ENCODE measurements at regions not wholly inside any gene's neighbourhood (a gene's known extent, or its start where the extent isn't known, plus 50 kb on each side); places are given as distances from the start of the nearest gene placed in this dataset.
"Not testable (repeated sequence)": the region's sequence is repeated elsewhere in the genome, so short reads cannot be mapped to it uniquely, and the experiment has no call there.

GRCh38 chr21:23982546-23982945 is 1624.7 kb downstream of the MRPL39 start:
- ATAC-seq (no peak), DNase-seq (ENCODE audit: low spot score) (no peak)
- intact Hi-C loops (cut with DNase I): no loop called here

- DNase-seq (ENCODE audit: low spot score): no peak
- ATAC-seq: no peak
- intact Hi-C loops (cut with DNase I): no loop called here
Observed at GRCh38 chr21:23977971-23978370, 1629.3 kb downstream of the MRPL39 start.

- ATAC-seq (peak; percentile 34), DNase-seq (ENCODE audit: low spot score) (no peak)
- intact Hi-C loops (cut with DNase I): no loop called here
Observed at GRCh38 chr21:23968722-23969647, 1638.3 kb downstream of the MRPL39 start.

- ATAC-seq: no peak
- DNase-seq (ENCODE audit: low spot score): no peak
- intact Hi-C loops (cut with DNase I): no loop called here
Observed at GRCh38 chr21:23968008-23968407, 1639.3 kb downstream of the MRPL39 start.

DNA sequence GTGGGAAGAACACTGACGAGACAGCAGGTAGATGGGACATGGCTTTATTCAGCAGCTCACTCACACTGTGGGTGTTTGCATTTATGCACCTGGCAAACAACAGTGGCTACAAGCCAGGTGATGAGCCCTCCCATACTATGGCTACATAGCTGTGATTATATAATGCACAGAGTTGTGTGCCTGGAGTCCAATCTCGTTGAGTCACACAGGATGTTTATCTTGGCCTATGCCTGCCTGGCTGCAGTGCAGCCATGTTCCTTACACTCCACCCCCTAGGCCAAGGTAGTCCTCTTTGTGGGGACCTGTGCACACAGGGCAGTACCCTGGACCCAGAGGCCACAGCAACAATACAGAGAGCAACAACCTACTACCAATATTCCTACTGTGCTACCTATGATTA is 1643.8 kb downstream of the MRPL39 start:
- ATAC-seq (no peak), DNase-seq (ENCODE audit: low spot score) (no peak)
- intact Hi-C loops (cut with DNase I): no loop called here

- no peak for ATAC-seq
- intact Hi-C loops (cut with DNase I): no loop called here
- no peak for DNase-seq (ENCODE audit: low spot score)
Observed at GRCh38 chr21:23960769-23961168, 1646.5 kb downstream of the MRPL39 start.

GRCh38 chr21:23955135-23955843 is 1652.0 kb downstream of the MRPL39 start:
- DNase-seq (ENCODE audit: low spot score) (no peak), ATAC-seq (no peak)
- intact Hi-C loops (cut with DNase I): no loop called here

DNA sequence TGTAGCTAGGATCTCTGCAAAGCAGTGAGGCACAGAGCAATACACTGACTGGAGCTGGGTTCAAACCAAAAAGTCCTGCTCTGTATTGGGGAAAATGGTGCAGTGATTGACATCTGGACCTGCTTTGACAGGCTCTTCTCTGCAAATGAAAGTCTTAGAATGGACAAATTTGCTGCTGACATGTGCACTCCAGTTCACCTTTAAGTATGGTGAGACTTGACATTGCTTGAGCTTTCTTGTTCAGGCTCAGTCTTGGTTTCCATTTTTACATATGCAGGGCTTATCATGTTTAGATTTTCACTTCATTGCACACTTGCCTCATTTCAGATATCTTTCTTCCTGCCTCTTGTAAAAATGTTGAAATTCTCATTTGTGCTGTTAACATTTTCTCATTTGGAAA is 1655.0 kb downstream of the MRPL39 start:
- intact Hi-C loops (cut with DNase I): no loop called here
- ATAC-seq: no peak
- no peak for DNase-seq (ENCODE audit: low spot score)

DNA sequence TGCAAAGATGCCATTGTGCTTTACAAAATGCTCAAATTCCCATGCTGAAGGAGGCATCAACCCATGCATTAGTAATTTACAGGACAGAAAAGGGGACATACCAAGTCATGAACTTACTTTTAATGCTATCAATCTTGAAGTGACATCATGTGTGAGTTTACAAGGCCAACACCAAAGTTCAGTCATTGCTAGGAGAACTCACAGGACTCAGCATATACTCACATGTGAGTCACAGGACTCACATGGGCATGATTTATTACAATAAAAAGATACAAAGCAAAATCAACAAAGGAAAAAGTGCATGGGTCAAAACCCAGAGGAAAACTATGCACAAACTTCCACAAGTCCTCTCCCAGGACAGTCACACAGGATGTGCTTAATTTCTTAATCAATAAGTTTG is 1656.0 kb downstream of the MRPL39 start:
- ATAC-seq (no peak), DNase-seq (ENCODE audit: low spot score) (no peak)
- intact Hi-C loops (cut with DNase I): no loop called here

DNA sequence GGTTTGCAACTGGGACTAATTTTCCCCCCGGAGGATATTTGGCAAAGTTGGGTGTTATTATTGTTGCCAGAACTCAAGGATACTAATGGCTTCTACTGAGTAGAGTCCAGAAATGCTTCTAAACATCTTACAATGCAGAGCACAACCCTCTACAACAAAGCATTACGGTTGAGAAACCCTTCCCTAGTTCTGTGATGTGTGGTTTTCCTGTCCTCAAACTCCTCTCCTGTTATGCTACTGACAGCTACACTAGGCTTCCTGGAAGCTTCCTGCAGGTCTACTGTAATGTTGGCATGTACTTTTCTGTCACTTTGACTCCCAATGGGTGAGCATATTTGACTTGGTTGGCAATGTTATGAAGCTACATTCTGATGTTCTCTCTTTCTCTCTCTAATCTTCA is 1656.9 kb downstream of the MRPL39 start:
- ATAC-seq (no peak), DNase-seq (ENCODE audit: low spot score) (no peak)
- intact Hi-C loops (cut with DNase I): no loop called here

- no peak for ATAC-seq
Observed at GRCh38 chr21:23949493-23949892, 1657.8 kb downstream of the MRPL39 start.

GRCh38 chr21:23939369-23940065 is 1667.8 kb downstream of the MRPL39 start:
- no peak for DNase-seq (ENCODE audit: low spot score)
- intact Hi-C loops (cut with DNase I): no loop called here
- ATAC-seq: no peak

More at GRCh38 chr21:23949493-23949892, 1657.8 kb downstream of the MRPL39 start:
- DNase-seq (ENCODE audit: low spot score): no peak
- intact Hi-C loops (cut with DNase I): no loop called here

- intact Hi-C loops (cut with DNase I): no loop called here
- no peak for ATAC-seq
- no peak for DNase-seq (ENCODE audit: low spot score)
Observed at GRCh38 chr21:23936991-23937390, 1670.3 kb downstream of the MRPL39 start.

DNA sequence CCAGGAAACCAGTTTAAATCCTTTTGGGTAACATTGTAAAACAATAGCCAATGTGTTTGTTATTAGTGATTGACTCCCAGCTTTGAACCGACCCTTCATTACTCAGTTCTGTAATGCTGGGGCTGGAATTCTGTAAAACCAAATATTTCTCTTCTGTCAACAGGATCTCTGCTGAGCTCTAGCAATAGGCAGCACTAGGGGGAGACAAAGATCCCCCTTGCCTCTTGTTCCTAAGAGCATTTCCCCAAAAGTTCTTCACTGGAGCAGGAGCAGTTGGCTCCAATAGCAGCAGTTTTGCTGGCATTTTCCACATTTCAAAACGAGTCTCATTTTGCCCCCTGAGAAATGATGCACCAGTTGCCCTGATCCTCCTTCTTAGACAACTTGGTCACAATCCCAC is 1671.1 kb downstream of the MRPL39 start:
- intact Hi-C loops (cut with DNase I): no loop called here
- ATAC-seq (no peak), DNase-seq (ENCODE audit: low spot score) (no peak)

GRCh38 chr21:23930565-23930964 is 1676.7 kb downstream of the MRPL39 start:
- no peak for ATAC-seq
- intact Hi-C loops (cut with DNase I): no loop called here
- no peak for DNase-seq (ENCODE audit: low spot score)

DNA sequence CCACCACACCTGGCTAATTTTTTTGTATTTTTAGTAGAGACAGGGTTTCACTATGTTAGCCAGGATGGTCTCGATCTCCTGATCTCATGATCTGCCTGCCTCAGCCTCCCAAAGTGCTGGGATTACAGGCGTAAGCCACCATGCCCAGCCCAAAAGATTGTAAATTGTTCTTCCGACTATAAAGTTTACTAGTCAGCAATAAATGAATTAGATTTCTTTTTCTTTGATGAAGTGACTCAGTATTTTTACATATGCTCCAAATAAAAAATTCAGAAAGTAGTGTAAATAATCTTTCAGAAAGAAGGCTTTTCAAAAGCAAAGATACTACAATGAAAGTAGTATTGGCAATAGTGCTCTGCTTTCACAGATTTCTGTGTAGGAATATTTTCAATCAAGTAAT is 1680.9 kb downstream of the MRPL39 start:
- DNase-seq (ENCODE audit: low spot score): not testable (repeated sequence)

DNA sequence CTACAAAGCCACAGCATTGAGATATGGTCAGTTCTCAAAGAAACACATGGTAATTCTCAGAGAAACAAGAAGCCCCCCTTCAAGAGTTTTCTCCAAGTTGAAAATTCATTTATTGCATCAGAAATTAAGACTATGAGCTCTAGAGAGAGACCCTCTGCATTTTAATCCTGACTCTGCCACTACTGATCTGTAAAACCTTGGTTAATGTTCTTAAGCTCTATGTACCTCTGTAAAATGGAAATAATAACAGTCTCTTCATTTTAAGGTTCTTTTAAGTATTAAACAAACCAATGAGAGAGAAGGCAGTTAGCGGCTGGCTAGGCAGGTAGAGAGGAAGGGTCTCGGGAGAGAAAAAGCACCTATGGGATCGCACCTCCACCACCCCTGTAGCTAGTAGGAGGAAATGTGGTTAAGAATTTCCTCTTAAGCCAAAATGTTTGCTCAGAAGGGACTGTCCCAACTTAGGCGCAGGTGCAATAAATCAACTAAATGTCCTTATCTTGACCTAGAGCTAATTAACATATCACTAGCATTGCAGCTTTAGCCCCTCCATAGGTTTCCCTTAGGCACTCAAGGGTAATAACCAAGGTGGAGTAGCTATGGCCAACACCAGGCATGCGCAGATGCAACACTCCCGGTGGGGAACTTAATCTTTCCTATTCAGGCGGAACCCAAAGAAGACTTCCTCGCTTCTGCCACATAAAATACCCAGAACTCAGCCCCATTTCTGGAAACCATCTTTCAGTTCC is 1685.4 kb downstream of the MRPL39 start:
- intact Hi-C loops (cut with DNase I): no loop called here
- ATAC-seq (no peak), DNase-seq (ENCODE audit: low spot score) (no peak)

More for the DNA sequence above, 1680.9 kb downstream of the MRPL39 start:
- ATAC-seq; intact Hi-C loops (cut with DNase I): not testable (repeated sequence)

DNA sequence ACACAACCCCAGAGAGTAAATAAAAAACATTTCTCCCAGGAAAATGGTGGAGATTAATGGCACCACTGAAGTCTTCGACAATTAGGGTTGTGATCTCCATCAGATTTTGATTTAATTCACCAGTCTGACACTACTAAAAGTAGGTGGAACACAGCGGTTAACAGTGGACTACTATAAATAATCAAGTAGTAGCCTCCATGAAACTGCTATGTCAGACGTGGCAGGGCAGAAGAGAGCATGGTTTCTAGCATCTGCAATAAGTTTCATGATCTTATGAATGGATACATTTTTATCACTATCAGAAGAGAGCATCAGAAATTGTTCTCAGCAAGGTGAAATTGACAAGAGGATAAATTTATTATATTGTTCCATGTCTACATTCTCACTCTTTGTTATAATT is 1706.6 kb downstream of the MRPL39 start:
- ATAC-seq: no peak

GRCh38 chr21:23899561-23899960 is 1707.7 kb downstream of the MRPL39 start:
- DNase-seq (ENCODE audit: low spot score) (no peak), ATAC-seq (no peak)
- intact Hi-C loops (cut with DNase I): no loop called here

More for the DNA sequence above, 1706.6 kb downstream of the MRPL39 start:
- no peak for DNase-seq (ENCODE audit: low spot score)
- intact Hi-C loops (cut with DNase I): no loop called here
